HG03025 (cell line): ENCODE measurements at regions not wholly inside any gene's neighbourhood (a gene's known extent, or its start where the extent isn't known, plus 50 kb on each side); places are given as distances from the start of the nearest gene placed in this dataset.
"Not testable (repeated sequence)": the region's sequence is repeated elsewhere in the genome, so short reads cannot be mapped to it uniquely, and the experiment has no call there.

Source experiments
- ATAC-seq: cut with Tn5 transposase; IDR thresholded peaks from one replicate; pipeline ENCODE4 v1.9.1; 2021; ENCODE audit warnings: mild to moderate bottlenecking, moderate library complexity; ENCODE audit not compliant: unreplicated experiment, low FRiP score

DNA sequence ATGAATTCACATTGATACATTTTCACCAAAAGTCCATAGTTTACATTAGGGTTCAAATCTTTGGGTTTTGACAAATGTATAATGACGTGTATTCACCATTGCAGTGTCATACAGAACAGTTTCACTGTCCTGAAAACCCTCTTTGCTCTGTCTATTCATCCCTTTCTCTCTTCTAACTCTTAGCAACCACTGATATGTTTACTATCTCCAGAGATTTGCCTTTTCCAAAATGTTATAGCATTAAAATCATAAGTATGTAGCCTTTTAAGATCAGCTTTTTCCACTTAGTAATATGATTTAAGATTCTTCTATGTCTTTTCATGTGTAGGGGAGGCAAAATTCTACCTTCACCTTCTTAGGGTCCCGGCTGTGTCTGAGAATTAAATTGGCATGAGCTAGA lies 203.8 kb downstream of the TPRG1 start:
- ATAC-seq: no peak

- no peak for ATAC-seq
Measured at GRCh38 chr3:189383630-189384029, 211.9 kb downstream of the TPRG1 start.

DNA sequence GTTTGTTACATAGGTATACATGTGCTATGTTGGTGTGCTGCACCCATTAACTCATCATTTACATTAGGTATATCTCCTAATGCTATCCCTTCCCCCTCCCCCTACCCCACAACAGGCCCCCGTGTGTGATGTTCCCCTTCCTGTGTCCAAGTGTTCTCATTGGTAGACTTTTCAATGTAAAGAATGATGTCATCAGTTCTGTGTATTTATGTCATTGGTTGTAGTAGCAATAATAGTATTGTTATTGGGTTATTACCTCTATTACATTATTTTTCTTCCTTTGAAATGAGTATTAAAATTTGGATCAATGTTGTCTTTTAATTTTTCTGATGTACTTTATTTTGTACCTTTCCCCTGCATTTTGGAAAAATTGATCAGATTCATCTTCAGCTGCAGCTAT lies 214.1 kb downstream of the TPRG1 start:
- not testable (repeated sequence) for ATAC-seq

- ATAC-seq: no peak
Measured at GRCh38 chr3:189386739-189387138, 215.0 kb downstream of the TPRG1 start.

GRCh38 chr3:189389346-189389745 lies 217.6 kb downstream of the TPRG1 start:
- ATAC-seq: no peak

GRCh38 chr3:189393598-189393997 lies 221.8 kb downstream of the TPRG1 start:
- no peak for ATAC-seq

DNA sequence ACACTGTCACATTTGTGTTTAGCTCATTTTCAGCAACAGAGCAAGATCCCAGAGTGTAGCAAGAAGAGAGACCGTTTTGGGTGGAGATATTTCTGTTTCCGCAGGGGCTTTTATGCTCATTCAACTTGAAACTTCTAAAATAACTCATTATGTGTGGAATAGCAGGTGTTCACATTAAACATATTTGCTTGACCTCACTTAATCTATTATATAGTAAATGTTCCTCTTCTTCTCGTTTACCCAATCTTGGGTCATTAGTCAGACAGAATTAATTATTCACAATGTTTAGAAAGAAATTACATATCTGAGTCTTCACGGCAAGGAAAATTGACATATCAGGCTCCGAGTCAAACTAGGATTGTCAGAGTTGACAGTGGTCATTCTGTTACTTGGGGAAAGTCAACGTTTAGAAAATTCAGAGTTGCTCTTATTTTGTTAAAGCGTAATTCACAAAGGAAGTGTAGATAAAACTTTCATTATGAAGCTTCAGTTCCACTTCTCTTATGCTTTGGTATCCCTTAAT lies 222.9 kb downstream of the TPRG1 start:
- ATAC-seq: peak; percentile 79

- peak; percentile 46 for ATAC-seq
Measured at GRCh38 chr3:189395825-189396224, 224.1 kb downstream of the TPRG1 start.

DNA sequence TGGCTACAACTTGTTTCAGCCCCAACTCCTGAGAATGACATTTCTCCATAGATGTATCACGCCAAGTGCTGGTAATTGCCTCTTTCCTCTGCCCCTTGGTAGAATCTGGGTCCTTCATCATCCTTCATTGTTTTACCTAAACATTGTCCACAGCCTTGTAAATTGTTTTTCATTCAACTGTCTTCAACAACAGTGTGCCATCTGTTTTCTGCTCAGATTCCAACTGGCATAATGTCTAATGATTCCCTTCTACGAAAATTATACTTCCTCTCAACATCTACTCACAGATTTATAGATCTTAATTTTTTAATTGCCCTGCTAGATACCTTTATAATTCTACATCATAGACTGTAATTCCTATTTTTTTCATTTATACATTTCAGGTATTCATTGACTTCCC lies 226.9 kb downstream of the TPRG1 start:
- no peak for ATAC-seq

DNA sequence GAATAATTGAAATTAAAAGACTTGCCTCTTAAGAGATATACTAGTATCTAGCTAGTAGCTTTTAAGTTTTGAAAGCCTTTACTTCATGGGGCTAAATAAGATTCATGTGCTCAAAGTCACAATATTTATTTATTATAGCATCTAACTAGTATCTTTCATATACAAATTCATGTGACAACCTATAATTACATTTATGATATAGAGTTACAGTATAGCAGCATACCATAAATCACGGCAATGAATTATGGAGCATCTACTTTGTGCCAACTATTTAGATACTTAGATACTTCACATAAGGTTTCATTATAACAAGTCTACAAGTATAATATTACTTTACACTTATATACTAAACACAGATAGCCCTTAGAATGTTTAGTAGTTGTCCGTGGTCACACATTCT lies 229.4 kb downstream of the TPRG1 start:
- ATAC-seq: no peak

GRCh38 chr3:189403194-189403593 lies 228.0 kb upstream of the TP63 start:
- no peak for ATAC-seq

GRCh38 chr3:189404024-189404423 lies 227.2 kb upstream of the TP63 start:
- no peak for ATAC-seq

GRCh38 chr3:189404797-189405484 lies 226.2 kb upstream of the TP63 start:
- no peak for ATAC-seq

DNA sequence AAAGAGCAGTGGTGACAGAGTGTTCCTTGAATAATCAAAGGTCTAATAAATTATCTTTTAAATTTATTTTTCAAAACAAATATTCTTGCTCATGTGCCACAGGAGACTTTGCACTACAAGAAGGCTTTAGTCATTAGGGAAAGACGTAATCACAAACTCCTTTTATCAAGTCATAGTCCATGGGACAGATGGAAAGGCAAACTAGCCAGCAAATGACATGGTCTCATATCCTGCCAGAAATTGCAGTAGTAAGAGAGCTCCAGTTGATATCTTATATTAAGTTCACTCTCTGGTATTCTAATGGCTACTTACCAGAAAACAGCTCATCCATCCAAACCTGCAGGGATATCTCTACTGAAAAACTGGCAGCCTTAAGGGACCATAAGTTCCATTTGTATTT lies 225.0 kb upstream of the TP63 start:
- ATAC-seq: no peak

GRCh38 chr3:189410522-189410921 lies 220.7 kb upstream of the TP63 start:
- no peak for ATAC-seq

DNA sequence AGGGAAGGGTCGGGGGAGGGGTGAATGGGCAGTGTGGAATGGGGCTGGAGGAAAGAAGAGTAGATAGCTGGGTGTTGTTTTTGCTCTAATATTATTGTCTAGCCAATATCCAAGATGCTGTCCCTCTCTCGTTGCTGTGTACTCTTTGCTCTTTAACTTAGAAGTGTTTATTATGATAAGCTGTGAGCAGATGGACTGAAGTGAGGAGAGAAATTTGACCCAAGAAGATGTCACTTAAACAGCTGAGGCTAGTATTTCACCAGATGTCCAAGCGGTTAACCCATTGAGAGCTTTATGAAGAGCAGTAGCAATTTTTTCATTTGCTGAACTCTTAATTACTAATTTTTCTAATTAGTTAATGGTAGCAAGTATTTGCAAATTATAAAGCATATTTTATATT lies 212.2 kb upstream of the TP63 start:
- ATAC-seq: no peak

DNA sequence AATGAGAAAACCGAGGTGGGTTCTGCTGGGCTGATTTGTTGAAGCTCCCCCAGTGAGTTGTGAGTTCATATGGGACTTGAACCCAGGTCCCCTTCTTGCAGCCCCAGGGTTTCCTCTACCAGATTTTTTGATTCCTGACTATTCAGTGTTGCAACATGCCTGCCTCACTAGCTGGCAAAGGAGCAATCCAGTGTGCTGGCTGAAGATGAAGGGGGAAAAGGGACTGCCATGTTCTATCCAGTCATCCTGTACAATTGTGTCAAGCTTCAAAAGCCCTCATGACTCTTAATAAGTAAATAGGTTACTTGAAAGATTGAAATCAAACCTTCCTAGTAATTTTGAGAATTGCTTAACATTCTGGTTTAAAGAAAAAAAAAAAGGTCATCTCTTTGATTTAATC lies 211.5 kb upstream of the TP63 start:
- ATAC-seq: no peak

DNA sequence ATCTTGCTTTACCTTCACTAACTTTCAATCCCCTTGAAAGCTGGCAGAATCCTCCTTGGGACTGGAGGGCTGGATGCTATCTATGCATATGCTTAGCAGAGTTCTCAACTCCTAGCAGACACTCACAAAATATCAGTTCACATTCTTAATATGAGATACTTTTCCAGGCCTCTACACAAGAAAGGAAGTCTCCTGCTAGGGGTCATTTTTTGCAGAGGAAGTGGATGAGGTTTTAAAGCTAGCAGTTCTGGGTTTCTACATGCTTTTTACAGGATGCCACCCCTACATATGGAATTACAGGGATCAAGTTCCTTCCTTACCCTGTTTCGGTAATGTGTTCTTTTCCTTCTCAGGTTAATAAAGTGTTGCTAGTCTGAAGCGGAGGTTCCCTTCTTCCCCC lies 206.3 kb upstream of the TP63 start:
- ATAC-seq: no peak

- no peak for ATAC-seq
Measured at GRCh38 chr3:189429019-189429418, 202.2 kb upstream of the TP63 start.

DNA sequence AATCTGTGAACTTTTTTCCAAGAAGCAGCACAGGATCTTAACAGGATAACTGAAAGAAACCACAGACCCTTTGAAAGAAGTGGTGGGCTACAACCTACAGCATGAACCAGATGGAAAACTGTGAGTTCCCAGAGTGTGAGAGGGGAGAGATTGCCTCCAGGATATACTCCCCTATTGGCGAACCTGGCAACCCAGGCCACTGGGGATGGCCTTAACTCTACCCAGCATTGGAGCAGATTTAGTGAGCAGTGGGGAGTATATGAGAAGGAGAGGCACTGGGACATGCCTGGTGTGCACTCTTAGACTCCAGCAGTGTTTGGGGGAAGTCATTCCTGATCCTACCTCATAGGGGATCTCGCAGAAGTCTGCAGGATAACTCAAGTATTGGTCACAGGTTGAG lies 201.0 kb upstream of the TP63 start:
- no peak for ATAC-seq

- not testable (repeated sequence) for ATAC-seq
Measured at GRCh38 chr3:189442257-189442656, 188.9 kb upstream of the TP63 start.

- no peak for ATAC-seq
Measured at GRCh38 chr3:189446959-189447560, 184.1 kb upstream of the TP63 start.
